ENCODE measurements at regions not wholly inside any gene's neighbourhood (a gene's known extent, or its start where the extent isn't known, plus 50 kb on each side); places are given as distances from the start of the nearest gene placed in this dataset.

- Histone ChIP-seq H3K9me3 (ENCODE audit: control insufficient read depth in 1 of 2, low read length in 2 of 2) (peaks cover 0 to 11% of the 10 kb centered on the region in 2 donors), H3K27ac (ENCODE audit: low read length) (no peak overlapping the region), H3K4me3 (ENCODE audit: low read depth in 1 of 2, low read length in 2 of 2) (no peak overlapping the region), H3K36me3 (ENCODE audit: control insufficient read depth in 1 of 2, insufficient read depth in 2 of 2, low read length in 2 of 2) (no peaks in the 10 kb centered on the region), H3K4me1 (ENCODE audit: control insufficient read depth in 1 of 2, insufficient read depth in 2 of 2, low read length in 2 of 2) (no peaks in the 10 kb centered on the region), H3K27me3 (ENCODE audit: low read depth, low read length) (no peaks in the 10 kb centered on the region)
These were observed 273.2 kb downstream of the NPHP4 start for GRCh38 chr1:5718831-5719632.

GRCh38 chr1:5717031-5717682 is 275.1 kb downstream of the NPHP4 start:
- H3K9me3 ChIP-seq (ENCODE audit: control insufficient read depth in 1 of 2, low read length in 2 of 2) = peaks cover 0 to 11% of the 10 kb centered on the region in 2 donors
- H3K27me3 ChIP-seq (ENCODE audit: low read depth, low read length) = no peaks in the 10 kb centered on the region
- no peak overlapping the region for H3K27ac ChIP-seq (ENCODE audit: low read length)
- H3K4me1 ChIP-seq (ENCODE audit: control insufficient read depth in 1 of 2, insufficient read depth in 2 of 2, low read length in 2 of 2) = no peaks in the 10 kb centered on the region
- H3K4me3 ChIP-seq (ENCODE audit: low read depth in 1 of 2, low read length in 2 of 2) = no peak overlapping the region
- H3K36me3 ChIP-seq (ENCODE audit: control insufficient read depth in 1 of 2, insufficient read depth in 2 of 2, low read length in 2 of 2) = no peaks in the 10 kb centered on the region

GRCh38 chr1:5716126-5716525 is 276.1 kb downstream of the NPHP4 start:
- H3K9me3 ChIP-seq (ENCODE audit: control insufficient read depth in 1 of 2, low read length in 2 of 2) = peaks cover 0 to 11% of the 10 kb centered on the region in 2 donors
- H3K36me3 ChIP-seq (ENCODE audit: control insufficient read depth in 1 of 2, insufficient read depth in 2 of 2, low read length in 2 of 2) = no peaks in the 10 kb centered on the region
- no peaks in the 10 kb centered on the region for H3K4me1 ChIP-seq (ENCODE audit: control insufficient read depth in 1 of 2, insufficient read depth in 2 of 2, low read length in 2 of 2)
- no peak overlapping the region for H3K4me3 ChIP-seq (ENCODE audit: low read depth in 1 of 2, low read length in 2 of 2)
- no peaks in the 10 kb centered on the region for H3K27me3 ChIP-seq (ENCODE audit: low read depth, low read length)
- no peak overlapping the region for H3K27ac ChIP-seq (ENCODE audit: low read length)

- Histone ChIP-seq H3K4me3 (ENCODE audit: low read depth in 1 of 2, low read length in 2 of 2) (no peak overlapping the region), H3K27ac (ENCODE audit: low read length) (no peak overlapping the region), H3K27me3 (ENCODE audit: low read depth, low read length) (no peaks in the 10 kb centered on the region), H3K36me3 (ENCODE audit: control insufficient read depth in 1 of 2, insufficient read depth in 2 of 2, low read length in 2 of 2) (no peaks in the 10 kb centered on the region), H3K4me1 (ENCODE audit: control insufficient read depth in 1 of 2, insufficient read depth in 2 of 2, low read length in 2 of 2) (no peaks in the 10 kb centered on the region), H3K9me3 (ENCODE audit: control insufficient read depth in 1 of 2, low read length in 2 of 2) (peaks cover 0 to 13% of the 10 kb centered on the region in 2 donors)
These were observed 278.9 kb downstream of the NPHP4 start for GRCh38 chr1:5713101-5714010.

GRCh38 chr1:5711956-5712645 is 280.1 kb downstream of the NPHP4 start:
- H3K4me3 ChIP-seq (ENCODE audit: low read depth in 1 of 2, low read length in 2 of 2) = no peak overlapping the region
- no peaks in the 10 kb centered on the region for H3K36me3 ChIP-seq (ENCODE audit: control insufficient read depth in 1 of 2, insufficient read depth in 2 of 2, low read length in 2 of 2)
- H3K4me1 ChIP-seq (ENCODE audit: control insufficient read depth in 1 of 2, insufficient read depth in 2 of 2, low read length in 2 of 2) = no peaks in the 10 kb centered on the region
- H3K27ac ChIP-seq (ENCODE audit: low read length) = no peak overlapping the region
- H3K27me3 ChIP-seq (ENCODE audit: low read depth, low read length) = no peaks in the 10 kb centered on the region
- H3K9me3 ChIP-seq (ENCODE audit: control insufficient read depth in 1 of 2, low read length in 2 of 2) = peaks cover 0 to 13% of the 10 kb centered on the region in 2 donors

- Histone ChIP-seq H3K27ac (ENCODE audit: low read length) (no peak overlapping the region), H3K36me3 (ENCODE audit: control insufficient read depth in 1 of 2, insufficient read depth in 2 of 2, low read length in 2 of 2) (no peaks in the 10 kb centered on the region), H3K4me1 (ENCODE audit: control insufficient read depth in 1 of 2, insufficient read depth in 2 of 2, low read length in 2 of 2) (no peaks in the 10 kb centered on the region), H3K4me3 (ENCODE audit: low read depth in 1 of 2, low read length in 2 of 2) (no peak overlapping the region), H3K27me3 (ENCODE audit: low read depth, low read length) (no peaks in the 10 kb centered on the region), H3K9me3 (ENCODE audit: control insufficient read depth in 1 of 2, low read length in 2 of 2) (peaks cover 0 to 13% of the 10 kb centered on the region in 2 donors)
These were observed 281.1 kb downstream of the NPHP4 start for GRCh38 chr1:5711079-5711478.

GRCh38 chr1:5709976-5710375 is 282.2 kb downstream of the NPHP4 start:
- Histone ChIP-seq H3K36me3 (ENCODE audit: control insufficient read depth in 1 of 2, insufficient read depth in 2 of 2, low read length in 2 of 2) (no peaks in the 10 kb centered on the region), H3K9me3 (ENCODE audit: control insufficient read depth in 1 of 2, low read length in 2 of 2) (peaks cover 0 to 5% of the 10 kb centered on the region in 2 donors), H3K27me3 (ENCODE audit: low read depth, low read length) (no peaks in the 10 kb centered on the region), H3K27ac (ENCODE audit: low read length) (no peak overlapping the region), H3K4me1 (ENCODE audit: control insufficient read depth in 1 of 2, insufficient read depth in 2 of 2, low read length in 2 of 2) (no peaks in the 10 kb centered on the region), H3K4me3 (ENCODE audit: low read depth in 1 of 2, low read length in 2 of 2) (no peak overlapping the region)

- peaks cover 0 to 3% of the 10 kb centered on the region in 2 donors for H3K9me3 ChIP-seq (ENCODE audit: control insufficient read depth in 1 of 2, low read length in 2 of 2)
- H3K27me3 ChIP-seq (ENCODE audit: low read depth, low read length) = no peaks in the 10 kb centered on the region
- no peak overlapping the region for H3K27ac ChIP-seq (ENCODE audit: low read length)
- no peak overlapping the region for H3K4me3 ChIP-seq (ENCODE audit: low read depth in 1 of 2, low read length in 2 of 2)
- H3K36me3 ChIP-seq (ENCODE audit: control insufficient read depth in 1 of 2, insufficient read depth in 2 of 2, low read length in 2 of 2) = no peaks in the 10 kb centered on the region
- no peaks in the 10 kb centered on the region for H3K4me1 ChIP-seq (ENCODE audit: control insufficient read depth in 1 of 2, insufficient read depth in 2 of 2, low read length in 2 of 2)
These were observed 282.7 kb downstream of the NPHP4 start for GRCh38 chr1:5709461-5709975.

GRCh38 chr1:5708346-5709245 is 283.6 kb downstream of the NPHP4 start:
- H3K4me1 ChIP-seq (ENCODE audit: control insufficient read depth in 1 of 2, insufficient read depth in 2 of 2, low read length in 2 of 2) = no peaks in the 10 kb centered on the region

More at GRCh38 chr1:5708346-5709245, 283.6 kb downstream of the NPHP4 start:
- no peaks in the 10 kb centered on the region for H3K36me3 ChIP-seq (ENCODE audit: control insufficient read depth in 1 of 2, insufficient read depth in 2 of 2, low read length in 2 of 2)
- H3K4me3 ChIP-seq (ENCODE audit: low read depth in 1 of 2, low read length in 2 of 2) = no peak overlapping the region
- H3K27ac ChIP-seq (ENCODE audit: low read length) = no peak overlapping the region
- no peaks in the 10 kb centered on the region for H3K27me3 ChIP-seq (ENCODE audit: low read depth, low read length)
- H3K9me3 ChIP-seq (ENCODE audit: control insufficient read depth in 1 of 2, low read length in 2 of 2) = peaks cover 0 to 3% of the 10 kb centered on the region in 2 donors

Data from muscle layer of duodenum (tissue), 2 donors.